ENCODE measurements at regions not wholly inside any gene's neighbourhood (a gene's known extent, or its start where the extent isn't known, plus 50 kb on each side); places are given as distances from the start of the nearest gene placed in this dataset.

DNA sequence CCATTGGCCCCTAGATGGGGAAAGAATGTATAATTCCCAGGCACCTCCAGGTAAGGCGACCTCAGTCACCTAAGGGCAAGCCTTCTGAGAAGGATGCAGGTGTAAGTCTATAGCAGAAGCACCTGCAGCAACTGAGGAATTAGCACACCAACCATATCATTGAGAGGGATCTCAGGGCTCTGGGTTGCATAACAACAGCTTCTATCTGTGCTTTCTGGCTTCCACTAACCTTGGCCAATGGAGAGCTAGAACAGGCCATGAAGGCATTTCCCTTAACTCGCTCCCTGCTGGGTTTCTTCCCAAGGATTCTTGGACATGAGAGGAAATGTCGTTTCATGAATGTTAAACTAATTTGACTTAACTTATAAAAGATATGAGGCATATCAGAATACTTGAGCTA lies 177.8 kb upstream of the GK2 start:
- Histone ChIP-seq H3K27ac (no peak overlapping the region), H3K4me1 (ENCODE audit: insufficient read depth) (no peaks in the 10 kb centered on the region), H4K20me1 (ENCODE audit: insufficient read depth) (no peaks in the 10 kb centered on the region), H3K9me3 (ENCODE audit: low read depth) (no peaks in the 10 kb centered on the region), H3K4me2 (ENCODE audit: unreplicated experiment) (no peak overlapping the region), H3K27me3 (replicated peaks; ENCODE audit: insufficient read depth) (no peaks in the 10 kb centered on the region), H2AFZ (no peak overlapping the region), H3K9ac (no peak overlapping the region), H3K4me3 (no peak overlapping the region), H3K79me2 (ENCODE audit: insufficient read depth) (no peaks in the 10 kb centered on the region), H3K36me3 (ENCODE audit: low read depth) (no peaks in the 10 kb centered on the region), H3F3A (ENCODE audit: insufficient read depth) (no peaks in the 10 kb centered on the region), H3K9me2 (ENCODE audit: insufficient read depth) (no peaks in the 10 kb centered on the region)
- no peak for TF ChIP-seq EZH2phosphoT487 (IDR thresholded peaks at IDR 0.05; ENCODE audit: insufficient read depth, low read depth)
- no peak for TF ChIP-seq EZH2 (IDR thresholded peaks at IDR 0.05; ENCODE audit: insufficient read depth, poor library complexity, severe bottlenecking)
- in situ Hi-C loops (cut with MboI) = no loop called here
- no peak for DNase-seq
- WGBS, 2 experiments (ENCODE audit: low coverage in 1 of 2, low lambda C conversion rate in 2 of 2, missing lambda C conversion rate in 2 of 2) = 42% methylated on average over 3 of the region's 3 CpGs

GRCh38 chr4:79585330-79585729 lies 177.3 kb upstream of the GK2 start:
- Histone ChIP-seq H3K79me2 (ENCODE audit: insufficient read depth) (no peaks in the 10 kb centered on the region), H3K9me2 (ENCODE audit: insufficient read depth) (no peaks in the 10 kb centered on the region), H3K9ac (no peak overlapping the region), H3F3A (ENCODE audit: insufficient read depth) (no peaks in the 10 kb centered on the region), H4K20me1 (ENCODE audit: insufficient read depth) (no peaks in the 10 kb centered on the region), H3K36me3 (ENCODE audit: low read depth) (no peaks in the 10 kb centered on the region), H3K27me3 (replicated peaks; ENCODE audit: insufficient read depth) (no peaks in the 10 kb centered on the region), H3K4me2 (ENCODE audit: unreplicated experiment) (no peak overlapping the region), H3K4me3 (no peak overlapping the region), H3K4me1 (ENCODE audit: insufficient read depth) (no peaks in the 10 kb centered on the region), H2AFZ (no peak overlapping the region), H3K9me3 (ENCODE audit: low read depth) (no peaks in the 10 kb centered on the region), H3K27ac (no peak overlapping the region)
- DNase-seq = no peak
- no peak for TF ChIP-seq EZH2 (IDR thresholded peaks at IDR 0.05; ENCODE audit: insufficient read depth, poor library complexity, severe bottlenecking)
- 50 to 54% methylated on average over 2 of the region's 2 CpGs for WGBS, 2 experiments (ENCODE audit: low coverage in 1 of 2, low lambda C conversion rate in 2 of 2, missing lambda C conversion rate in 2 of 2)
- in situ Hi-C loops (cut with MboI) = no loop called here

- H3K9me3 ChIP-seq (ENCODE audit: low read depth) = no peaks in the 10 kb centered on the region
- H3K36me3 ChIP-seq (ENCODE audit: low read depth) = no peaks in the 10 kb centered on the region
- in situ Hi-C loops (cut with MboI) = no loop called here
- no peaks in the 10 kb centered on the region for H3K79me2 ChIP-seq (ENCODE audit: insufficient read depth)
- no peak overlapping the region for H3K4me2 ChIP-seq (ENCODE audit: unreplicated experiment)
- H4K20me1 ChIP-seq (ENCODE audit: insufficient read depth) = no peaks in the 10 kb centered on the region
- no peak for DNase-seq
- no peak for TF ChIP-seq EZH2phosphoT487 (IDR thresholded peaks at IDR 0.05; ENCODE audit: insufficient read depth, low read depth)
- TF ChIP-seq EZH2 (IDR thresholded peaks at IDR 0.05; ENCODE audit: insufficient read depth, poor library complexity, severe bottlenecking) = no peak
- H3K27ac ChIP-seq = no peak overlapping the region
- H2AFZ ChIP-seq = no peak overlapping the region
- no peak overlapping the region for H3K9ac ChIP-seq
- no peaks in the 10 kb centered on the region for H3F3A ChIP-seq (ENCODE audit: insufficient read depth)
- no peak overlapping the region for H3K4me3 ChIP-seq
- 46 to 52% methylated on average over 3 of the region's 3 CpGs for WGBS, 2 experiments (ENCODE audit: low coverage in 1 of 2, low lambda C conversion rate in 2 of 2, missing lambda C conversion rate in 2 of 2)
- no peaks in the 10 kb centered on the region for H3K27me3 ChIP-seq (replicated peaks; ENCODE audit: insufficient read depth)
- no peaks in the 10 kb centered on the region for H3K9me2 ChIP-seq (ENCODE audit: insufficient read depth)
- H3K4me1 ChIP-seq (ENCODE audit: insufficient read depth) = no peaks in the 10 kb centered on the region
Measured at GRCh38 chr4:79584902-79585301, 176.9 kb upstream of the GK2 start.

DNA sequence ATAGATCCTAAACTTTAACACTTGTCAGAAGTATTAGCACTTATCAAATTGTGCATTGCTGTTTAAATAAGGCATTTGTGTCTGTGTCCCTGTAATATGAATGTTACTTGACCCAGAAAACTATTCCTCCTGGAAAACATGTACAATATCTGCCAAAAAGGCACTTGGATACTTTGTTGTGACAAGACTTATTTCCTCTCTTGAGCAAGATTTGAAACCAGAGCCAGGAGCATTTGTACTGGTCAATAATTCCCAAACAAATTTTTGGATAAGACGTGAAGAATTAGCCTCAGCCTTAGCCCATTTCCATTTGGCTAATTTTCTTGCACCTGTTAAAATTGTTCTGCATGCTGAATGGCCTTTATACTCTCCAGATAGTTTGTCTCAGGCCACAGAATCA lies 176.3 kb upstream of the GK2 start:
- H3K9me2 ChIP-seq (ENCODE audit: insufficient read depth) = no peaks in the 10 kb centered on the region
- no peak for DNase-seq
- no peaks in the 10 kb centered on the region for H4K20me1 ChIP-seq (ENCODE audit: insufficient read depth)
- no peaks in the 10 kb centered on the region for H3K9me3 ChIP-seq (ENCODE audit: low read depth)
- H3K4me1 ChIP-seq (ENCODE audit: insufficient read depth) = no peaks in the 10 kb centered on the region
- H2AFZ ChIP-seq = no peak overlapping the region
- no peaks in the 10 kb centered on the region for H3K27me3 ChIP-seq (replicated peaks; ENCODE audit: insufficient read depth)
- no peak overlapping the region for H3K4me2 ChIP-seq (ENCODE audit: unreplicated experiment)
- no peak overlapping the region for H3K4me3 ChIP-seq
- in situ Hi-C loops (cut with MboI) = no loop called here
- H3F3A ChIP-seq (ENCODE audit: insufficient read depth) = no peaks in the 10 kb centered on the region
- H3K79me2 ChIP-seq (ENCODE audit: insufficient read depth) = no peaks in the 10 kb centered on the region
- H3K27ac ChIP-seq = no peak overlapping the region
- H3K36me3 ChIP-seq (ENCODE audit: low read depth) = no peaks in the 10 kb centered on the region
- no peak for TF ChIP-seq EZH2 (IDR thresholded peaks at IDR 0.05; ENCODE audit: insufficient read depth, poor library complexity, severe bottlenecking)
- no peak for TF ChIP-seq EZH2phosphoT487 (IDR thresholded peaks at IDR 0.05; ENCODE audit: insufficient read depth, low read depth)
- no peak overlapping the region for H3K9ac ChIP-seq
- WGBS, 2 experiments (ENCODE audit: low coverage in 1 of 2, low lambda C conversion rate in 2 of 2, missing lambda C conversion rate in 2 of 2) = 3 to 9% methylated on average over 1 of the region's 1 CpG

DNA sequence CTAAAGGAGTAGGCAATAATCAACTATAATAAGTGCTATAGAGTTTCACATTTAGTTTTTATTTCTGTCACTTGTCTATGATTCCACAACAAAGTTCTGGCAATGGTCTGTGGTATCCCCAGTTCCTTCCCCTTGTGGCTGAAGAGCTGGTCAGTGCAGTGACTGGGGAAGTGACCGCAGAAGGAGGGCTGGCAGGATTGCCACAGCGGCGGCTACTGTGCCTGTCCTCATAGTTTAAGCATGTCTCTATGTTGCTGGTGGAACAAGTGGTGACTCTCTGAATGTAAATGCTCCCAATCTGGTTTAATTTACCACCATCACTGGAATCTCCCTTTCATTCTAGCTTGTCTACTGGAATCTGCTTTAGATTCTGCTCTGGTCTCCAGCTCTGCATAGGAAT lies 170.6 kb upstream of the GK2 start:
- Histone ChIP-seq H3K4me1 (ENCODE audit: insufficient read depth) (no peaks in the 10 kb centered on the region), H3K27ac (no peak overlapping the region), H3K9ac (no peak overlapping the region), H3K79me2 (ENCODE audit: insufficient read depth) (no peaks in the 10 kb centered on the region), H3K9me3 (ENCODE audit: low read depth) (no peaks in the 10 kb centered on the region), H3F3A (ENCODE audit: insufficient read depth) (no peaks in the 10 kb centered on the region), H3K9me2 (ENCODE audit: insufficient read depth) (no peaks in the 10 kb centered on the region), H3K4me3 (no peak overlapping the region), H2AFZ (no peak overlapping the region), H3K36me3 (ENCODE audit: low read depth) (no peaks in the 10 kb centered on the region), H3K4me2 (ENCODE audit: unreplicated experiment) (no peak overlapping the region), H3K27me3 (replicated peaks; ENCODE audit: insufficient read depth) (no peaks in the 10 kb centered on the region), H4K20me1 (ENCODE audit: insufficient read depth) (no peaks in the 10 kb centered on the region)
- in situ Hi-C loops (cut with MboI) = no loop called here
- TF ChIP-seq EZH2 (IDR thresholded peaks at IDR 0.05; ENCODE audit: insufficient read depth, poor library complexity, severe bottlenecking) (no peak), EZH2phosphoT487 (IDR thresholded peaks at IDR 0.05; ENCODE audit: insufficient read depth, low read depth) (no peak)
- no peak for DNase-seq
- WGBS, 2 experiments (ENCODE audit: low coverage in 1 of 2, low lambda C conversion rate in 2 of 2, missing lambda C conversion rate in 2 of 2) = 94 to 100% methylated on average over 3 of the region's 3 CpGs
